GM23248 (cell line): ENCODE measurements at regions not wholly inside any gene's neighbourhood (a gene's known extent, or its start where the extent isn't known, plus 50 kb on each side); places are given as distances from the start of the nearest gene placed in this dataset. TPM values are rescaled to one million over a fixed set of nuclear protein-coding genes. Genes with fewer than 3 reads are reported as not detected.

Experiments
- DNase-seq: peaks from one replicate; pipeline ENCODE4 v3.0.0-alpha.2; 2015
- H2AFZ ChIP-seq: fragments of 200-600 bp; sonication (generic); 2 replicates; pipeline ENCODE4 v1.6.1; 2016; ENCODE audit warnings: antibody characterized with exemption
- H3F3A ChIP-seq: fragments of 200-600 bp; sonication (generic); 2 replicates; pipeline ENCODE4 v1.6.1; 2016; ENCODE audit warnings: mild to moderate bottlenecking, antibody characterized with exemption, mixed run types; ENCODE audit not compliant: insufficient read depth
- H3K27ac ChIP-seq: fragments of 200-600 bp; sonication (generic); 2 replicates; pipeline ENCODE4 v1.5.1; 2016; ENCODE audit warnings: mild to moderate bottlenecking
- H3K27me3 ChIP-seq: fragments of 200-600 bp; sonication (generic); replicated peaks from 2 replicates; pipeline ENCODE4 v1.6.1; 2016; ENCODE audit warnings: mild to moderate bottlenecking; ENCODE audit not compliant: insufficient read depth
- H3K36me3 ChIP-seq: fragments of 200-600 bp; sonication (generic); 2 replicates; pipeline ENCODE4 v1.6.1; 2016; ENCODE audit warnings: low read depth, mild to moderate bottlenecking
- H3K4me1 ChIP-seq: fragments of 200-600 bp; sonication (generic); 2 replicates; pipeline ENCODE4 v1.6.1; 2016; ENCODE audit warnings: mild to moderate bottlenecking; ENCODE audit not compliant: insufficient read depth
- H3K4me2 ChIP-seq: fragments of 200-600 bp; sonication (generic); one replicate; pipeline ENCODE4 v1.6.1; 2016; ENCODE audit warnings: mild to moderate bottlenecking; ENCODE audit not compliant: unreplicated experiment
- H3K4me3 ChIP-seq: fragments of 200-600 bp; sonication (generic); 2 replicates; pipeline ENCODE4 v1.5.1; 2016; ENCODE audit warnings: mild to moderate bottlenecking
- H3K79me2 ChIP-seq: fragments of 200-600 bp; sonication (generic); 2 replicates; pipeline ENCODE4 v1.6.1; 2016; ENCODE audit warnings: mild to moderate bottlenecking; ENCODE audit not compliant: insufficient read depth
- H3K9ac ChIP-seq: fragments of 200-600 bp; sonication (generic); 2 replicates; pipeline ENCODE4 v1.6.1; 2016; ENCODE audit warnings: mild to moderate bottlenecking
- H3K9me2 ChIP-seq: fragments of 200-600 bp; sonication (generic); 2 replicates; pipeline ENCODE4 v1.6.1; 2016; ENCODE audit warnings: mixed run types, mild to moderate bottlenecking, moderate library complexity; ENCODE audit not compliant: insufficient read depth
- H3K9me3 ChIP-seq: fragments of 200-600 bp; sonication (generic); one replicate; pipeline ENCODE4 v1.6.1; 2017; ENCODE audit warnings: low read depth
- H4K20me1 ChIP-seq: fragments of 200-600 bp; sonication (generic); 2 replicates; pipeline ENCODE4 v1.6.0; 2016; ENCODE audit not compliant: insufficient read depth
- EZH2 ChIP-seq: fragments of 200-600 bp; sonication (generic); IDR thresholded peaks from 2 replicates; pipeline ENCODE4 v1.6.1; 2018; ENCODE audit warnings: antibody characterized with exemption, mild to moderate bottlenecking; ENCODE audit not compliant: insufficient read depth, poor library complexity, severe bottlenecking
- EZH2phosphoT487 ChIP-seq: fragments of 200-600 bp; sonication (generic); IDR thresholded peaks from 2 replicates; pipeline ENCODE4 v1.6.1; 2018; ENCODE audit warnings: antibody characterized with exemption, moderate library complexity, mild to moderate bottlenecking, low read depth; ENCODE audit not compliant: insufficient read depth
- WGBS, 2 experiments: methylation state at CpG; one replicate each; pipeline ENCODE4 v1.1.6; 2015 to 2017; ENCODE audit warnings: low lambda C conversion rate in 2 of 2, low coverage in 1 of 2; ENCODE audit errors: missing lambda C conversion rate in 2 of 2; 5-methylcytosine and 5-hydroxymethylcytosine counted together
- in situ Hi-C: fragments of 300-500 bp; cut with MboI; formaldehyde crosslinking; loops from 2 replicates; pipeline ENCODE4 v1.15.0; 2020
- small RNA-seq: library from RNA; depleted of rRNA; stranded (forward); fragments of <200 nt; gene quantifications from one replicate; pipeline ENCODE3, GENCODE V24; 2014; ENCODE audit warnings: low read depth, low replicate concordance

DNA sequence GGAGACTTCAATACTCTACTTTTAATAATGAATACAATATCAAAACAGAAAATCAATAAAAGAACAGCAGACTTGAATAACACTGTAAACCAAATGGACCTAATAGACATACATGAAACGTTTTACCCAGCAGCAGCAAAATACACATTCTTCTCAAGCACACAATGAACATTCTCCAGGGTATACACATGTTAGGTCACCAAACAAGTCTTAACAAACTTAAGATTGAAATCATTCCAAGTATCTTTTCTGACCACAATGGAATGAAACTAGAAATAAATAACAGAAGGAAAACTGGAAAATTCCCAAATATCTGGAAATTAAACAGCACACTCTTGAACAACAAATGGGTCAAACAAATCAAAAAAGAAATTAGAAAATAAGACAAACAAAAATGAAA, 145.0 kb upstream of the CT83 start:
- Histone ChIP-seq H3K4me3 (no peak overlapping the region), H3K4me2 (no peak overlapping the region), H2AFZ (no peak overlapping the region), H3F3A (no peaks in the 10 kb centered on the region), H4K20me1 (no peaks in the 10 kb centered on the region), H3K4me1 (no peaks in the 10 kb centered on the region), H3K27me3 (no peaks in the 10 kb centered on the region), H3K9ac (no peak overlapping the region), H3K36me3 (no peaks in the 10 kb centered on the region), H3K27ac (no peak overlapping the region), H3K9me3 (no peaks in the 10 kb centered on the region), H3K9me2 (no peaks in the 10 kb centered on the region), H3K79me2 (no peaks in the 10 kb centered on the region)
- DNase-seq: no peak
- WGBS, 2 experiments: 0% methylated on average over 1 of the region's 1 CpG
- in situ Hi-C loops: no loop called here
- no peak for TF ChIP-seq EZH2phosphoT487
- no peak for TF ChIP-seq EZH2

DNA sequence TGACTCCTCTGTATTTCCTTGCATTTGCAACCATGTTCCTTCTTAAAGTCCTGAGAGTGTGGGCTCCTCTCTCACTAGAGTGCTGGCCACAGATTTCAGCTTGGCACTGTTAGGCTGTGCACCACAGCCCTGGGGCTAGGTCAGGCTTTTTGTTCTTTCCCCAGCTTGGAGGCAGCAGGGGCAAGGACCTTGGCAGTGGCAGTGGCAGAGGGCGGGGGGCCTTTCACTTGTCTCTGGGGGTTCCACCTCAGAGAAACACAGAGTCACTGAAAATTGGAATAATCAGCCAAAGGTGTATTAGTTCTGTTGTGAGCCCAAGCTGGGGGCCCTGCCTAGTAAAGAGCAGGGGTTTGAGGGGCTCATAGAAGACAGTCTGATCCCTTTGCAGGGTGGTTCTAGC, 142.8 kb upstream of the CT83 start:
- 0% methylated on average over 1 of the region's 1 CpG for WGBS, 2 experiments
- no peaks in the 10 kb centered on the region for H3K79me2 ChIP-seq
- no peaks in the 10 kb centered on the region for H3K9me2 ChIP-seq
- no peaks in the 10 kb centered on the region for H3K27me3 ChIP-seq
- H3K36me3 ChIP-seq: no peaks in the 10 kb centered on the region
- no peak for DNase-seq
- H3K4me2 ChIP-seq: no peak overlapping the region
- no peak overlapping the region for H3K9ac ChIP-seq
- H3K4me3 ChIP-seq: no peak overlapping the region
- TF ChIP-seq EZH2phosphoT487 (no peak), EZH2 (no peak)
- in situ Hi-C loops: no loop called here
- no peak overlapping the region for H3K27ac ChIP-seq
- H2AFZ ChIP-seq: no peak overlapping the region
- no peaks in the 10 kb centered on the region for H3K4me1 ChIP-seq
- H3F3A ChIP-seq: no peaks in the 10 kb centered on the region
- no peaks in the 10 kb centered on the region for H4K20me1 ChIP-seq
- H3K9me3 ChIP-seq: no peaks in the 10 kb centered on the region

DNA sequence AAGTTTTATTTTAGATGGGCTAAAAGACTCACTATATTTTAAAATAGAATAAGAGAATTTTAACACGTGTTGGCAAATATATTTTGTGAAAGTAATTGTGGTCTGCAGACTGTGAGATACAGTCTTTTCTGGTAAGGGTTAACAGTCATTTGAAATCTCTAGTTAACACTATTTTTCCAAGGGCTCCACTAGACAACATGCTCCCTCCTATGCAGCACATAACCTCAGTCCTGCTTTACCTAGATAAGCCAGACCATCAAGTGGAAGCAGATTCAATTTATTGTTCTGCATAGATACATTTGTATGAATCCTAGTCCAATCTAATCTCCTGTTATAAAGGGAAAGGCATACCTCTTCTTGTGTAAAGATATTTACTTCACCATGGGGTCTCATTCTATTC, 133.2 kb upstream of the CT83 start:
- Histone ChIP-seq H3F3A (no peaks in the 10 kb centered on the region), H3K9ac (no peak overlapping the region), H3K9me3 (no peaks in the 10 kb centered on the region), H3K4me1 (no peaks in the 10 kb centered on the region), H3K27me3 (no peaks in the 10 kb centered on the region), H4K20me1 (no peaks in the 10 kb centered on the region), H3K4me2 (no peak overlapping the region), H3K4me3 (no peak overlapping the region), H3K9me2 (no peaks in the 10 kb centered on the region), H3K36me3 (no peaks in the 10 kb centered on the region), H3K27ac (no peak overlapping the region), H3K79me2 (no peaks in the 10 kb centered on the region), H2AFZ (no peak overlapping the region)
- in situ Hi-C loops: no loop called here
- DNase-seq: no peak
- TF ChIP-seq EZH2phosphoT487: no peak
- TF ChIP-seq EZH2: no peak
- 0 to 10% methylated on average over 1 of the region's 1 CpG for WGBS, 2 experiments

Small RNA genes lying in the stretch of these regions (small RNA-seq; reads per million reads assigned to genes)
- gene RNU6-1323P: not detected
